H1 (cell line): ENCODE measurements at regions not wholly inside any gene's neighbourhood (a gene's known extent, or its start where the extent isn't known, plus 50 kb on each side); places are given as distances from the start of the nearest gene placed in this dataset.

Source experiments
- TAF7 ChIP-seq: optimal IDR thresholded peaks from 2 replicates; pipeline ENCODE3; 2011; ENCODE audit warnings: low read depth, mild to moderate bottlenecking, inconsistent platforms, low read length, moderate library complexity, borderline replicate concordance

- no peak for TF ChIP-seq TAF7
Observed at GRCh38 chr5:74975582-74975981, 76.8 kb downstream of the GCNT4 start (continued).
